HPDE6-E6E7 (cell line): ENCODE measurements at regions not wholly inside any gene's neighbourhood (a gene's known extent, or its start where the extent isn't known, plus 50 kb on each side); places are given as distances from the start of the nearest gene placed in this dataset.
A peak's percentile ranks its signal among the peaks of the same experiment; 100 is the strongest.

ENCODE experiments used
- DNase-seq: peaks from one replicate; pipeline ENCODE4 v3.0.0; 2011; ENCODE audit warnings: missing footprints; ENCODE audit errors: extremely low spot score

GRCh38 chr4:153076861-153077260, 127.4 kb upstream of the TRIM2 start:
- no peak for DNase-seq

- no peak for DNase-seq
Observed at GRCh38 chr4:153079857-153080391, 124.3 kb upstream of the TRIM2 start.

DNA sequence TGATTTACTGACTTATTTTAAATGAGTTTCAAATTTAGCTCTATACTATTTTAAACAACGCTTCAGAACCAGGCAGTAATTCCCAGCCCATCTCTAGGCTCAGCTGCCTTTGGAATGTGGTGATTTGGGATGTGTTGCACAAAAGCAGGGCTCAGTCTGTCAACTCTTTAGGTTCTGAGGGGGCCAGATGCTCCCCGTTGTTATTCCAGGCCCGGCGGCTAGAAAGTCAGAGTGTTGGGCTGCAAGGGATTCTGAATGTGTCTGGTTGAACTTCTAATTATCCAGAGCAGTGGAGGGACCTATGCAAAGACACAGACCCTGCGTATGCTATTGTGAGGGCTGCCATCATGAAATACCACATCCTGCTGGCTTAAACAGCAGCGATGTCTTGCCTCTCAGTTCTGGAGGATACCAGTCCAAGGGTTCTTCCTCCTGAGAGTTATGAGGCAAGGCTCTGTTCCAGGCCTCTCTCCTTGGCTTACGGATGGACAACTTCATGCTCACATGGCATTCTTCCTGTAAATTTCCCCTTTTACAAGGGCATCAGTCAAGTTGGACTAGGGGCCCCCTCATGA, 123.2 kb upstream of the TRIM2 start:
- DNase-seq: no peak

- DNase-seq: no peak
Observed at GRCh38 chr4:153081693-153082092, 122.5 kb upstream of the TRIM2 start.

- no peak for DNase-seq
Observed at GRCh38 chr4:153082322-153083301, 121.6 kb upstream of the TRIM2 start.

DNA sequence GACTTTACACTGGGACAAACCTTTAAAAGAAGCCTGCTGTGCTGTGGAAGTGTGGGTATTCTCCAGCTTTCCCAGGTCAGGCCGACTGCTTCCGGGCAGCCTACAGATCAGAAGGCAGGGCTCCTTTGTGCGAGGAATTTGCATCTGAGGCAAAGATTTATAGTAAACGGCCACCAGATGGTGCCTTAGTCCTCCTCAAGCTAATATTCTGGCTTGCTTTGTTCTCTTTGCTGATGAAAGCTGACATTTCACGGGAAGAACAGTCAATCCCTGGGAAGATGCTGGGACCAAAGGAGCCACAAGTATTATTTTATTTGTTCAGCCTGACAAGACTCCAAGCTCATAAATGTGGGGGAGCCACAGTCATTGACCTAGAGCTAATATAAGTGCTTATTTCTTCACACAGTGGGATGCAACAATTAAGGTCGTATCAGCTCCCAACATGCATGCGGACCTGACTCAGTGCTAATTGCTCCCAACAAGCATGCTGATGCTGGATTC, 120.7 kb upstream of the TRIM2 start:
- peak; percentile 85 for DNase-seq

GRCh38 chr4:153084224-153084979, 119.8 kb upstream of the TRIM2 start:
- DNase-seq: no peak

DNA sequence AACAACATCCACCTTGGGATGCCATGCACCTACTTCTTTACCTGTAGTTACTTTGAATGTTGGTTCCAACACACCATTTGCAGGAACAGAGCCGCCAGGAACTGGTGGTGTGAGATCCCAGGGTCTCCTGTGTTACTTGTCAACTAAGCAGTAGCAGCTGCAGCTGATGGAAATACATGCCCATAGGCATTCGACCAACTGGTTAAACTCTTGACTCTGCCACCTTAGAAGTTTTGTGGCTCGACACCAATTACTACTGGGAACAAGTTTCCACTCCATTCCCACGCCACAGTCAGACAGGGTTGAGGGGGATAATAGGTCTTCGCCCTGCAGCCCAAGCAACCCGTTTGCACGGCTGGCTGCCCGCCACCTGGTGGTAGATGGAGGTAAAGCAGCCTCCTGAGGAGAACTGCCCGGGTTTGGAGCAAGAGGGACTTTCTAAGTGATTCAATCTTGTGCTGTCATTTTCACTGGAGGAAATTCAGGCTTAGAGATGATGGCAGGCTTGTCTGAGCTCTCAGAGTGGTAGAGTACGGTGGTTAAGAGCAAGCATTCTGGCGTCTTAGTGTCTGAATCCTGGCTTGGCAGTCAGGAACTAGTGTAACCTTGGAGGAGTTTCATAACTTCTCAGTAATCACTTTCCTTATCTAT, 119.1 kb upstream of the TRIM2 start:
- DNase-seq: no peak

- no peak for DNase-seq
Observed at GRCh38 chr4:153087671-153088194, 116.5 kb upstream of the TRIM2 start.

- DNase-seq: no peak
Observed at GRCh38 chr4:153089742-153090141, 114.5 kb upstream of the TRIM2 start.

- DNase-seq: no peak
Observed at GRCh38 chr4:153090181-153090580, 114.1 kb upstream of the TRIM2 start.

DNA sequence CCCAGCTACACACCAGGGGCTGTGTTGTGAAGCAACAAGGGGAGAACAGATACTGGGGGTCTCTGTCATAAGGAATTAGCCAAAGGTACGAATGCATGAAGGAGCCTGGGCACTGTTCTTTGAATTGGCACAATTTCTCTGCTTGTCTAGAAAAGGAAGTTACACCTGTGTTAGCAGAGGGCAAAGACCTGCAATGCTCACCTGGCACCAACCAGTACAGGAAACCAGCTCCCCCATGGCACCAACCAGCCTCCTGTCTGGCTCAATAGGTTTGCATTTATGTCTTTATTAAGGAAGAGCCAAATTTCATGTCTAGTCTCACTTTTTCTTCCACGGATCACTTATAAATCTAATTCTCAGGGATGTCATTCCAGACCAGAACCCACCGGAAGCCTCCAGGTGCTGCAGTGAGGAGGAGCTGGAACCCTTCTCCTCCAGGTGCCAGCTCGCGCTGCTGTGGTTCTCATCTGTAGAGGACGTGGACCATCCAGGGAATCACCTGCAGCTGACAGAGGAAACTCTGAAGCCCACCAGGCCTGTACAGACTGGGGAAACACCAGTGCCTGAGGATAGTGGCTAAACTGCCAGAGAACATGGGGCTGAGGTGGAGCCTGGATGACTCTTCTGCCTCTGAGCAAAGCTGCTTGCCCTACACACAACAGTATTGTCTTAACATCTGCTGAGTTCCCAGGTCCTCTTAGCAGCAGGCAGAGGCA, 113.4 kb upstream of the TRIM2 start:
- DNase-seq: no peak

GRCh38 chr4:153093396-153093795, 110.8 kb upstream of the TRIM2 start:
- DNase-seq: no peak

- DNase-seq: no peak
Observed at GRCh38 chr4:153093802-153094201, 110.4 kb upstream of the TRIM2 start.

DNA sequence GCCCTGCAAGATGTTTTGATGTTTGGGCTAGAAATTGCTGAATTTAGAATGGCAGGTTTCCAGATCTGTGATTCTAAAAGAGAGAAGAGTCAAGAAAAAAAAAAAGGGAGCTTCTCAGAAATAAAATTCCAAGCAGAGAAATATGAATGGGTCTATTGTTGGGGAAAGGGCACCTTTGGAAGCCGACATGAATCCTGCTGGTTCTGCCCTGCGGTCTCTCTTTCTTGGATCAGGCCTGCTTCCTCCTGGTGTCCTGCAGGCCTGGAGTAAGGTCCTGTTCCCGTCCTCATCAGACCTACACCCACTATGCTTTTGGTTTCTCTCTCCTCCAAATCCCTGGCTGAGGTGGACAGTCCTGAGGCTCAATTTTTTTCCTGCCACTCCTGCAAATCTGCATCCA, 109.8 kb upstream of the TRIM2 start:
- no peak for DNase-seq

DNA sequence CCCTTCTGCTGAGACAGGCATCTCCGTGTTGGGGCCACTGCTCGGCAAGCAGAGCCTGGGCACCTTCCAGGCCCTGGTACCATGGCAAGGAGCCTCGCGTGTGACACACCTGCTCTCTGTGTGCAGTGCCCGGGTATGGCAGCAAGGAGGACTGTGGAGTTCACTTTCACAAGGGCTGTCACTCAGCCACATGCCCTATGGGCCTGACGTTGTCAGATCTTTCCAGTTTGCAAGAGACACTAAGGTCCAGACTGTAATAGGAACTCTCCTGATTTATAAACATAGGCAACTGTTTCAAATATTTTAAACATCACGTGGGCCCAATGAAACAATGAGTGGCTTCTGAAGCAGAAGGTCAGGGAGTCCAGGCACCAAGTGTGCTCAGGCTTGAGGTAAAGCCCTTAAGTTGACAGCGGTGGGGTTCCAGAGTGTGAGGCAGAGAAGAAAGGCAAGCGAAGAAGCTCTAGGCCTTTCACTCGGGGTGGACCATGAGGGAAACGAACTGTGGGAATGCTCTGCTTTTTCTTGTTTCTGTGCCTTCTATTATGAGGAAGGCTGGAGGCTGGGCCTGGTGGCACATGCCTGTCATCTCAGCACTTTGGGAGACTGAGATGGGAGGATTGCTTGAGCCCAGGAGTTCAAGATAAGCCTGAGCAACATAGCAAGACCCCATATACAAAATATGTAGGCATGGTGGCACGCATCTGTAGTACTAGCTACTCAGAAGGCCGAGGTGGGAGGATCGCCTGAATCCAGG, 108.6 kb upstream of the TRIM2 start:
- no peak for DNase-seq

DNA sequence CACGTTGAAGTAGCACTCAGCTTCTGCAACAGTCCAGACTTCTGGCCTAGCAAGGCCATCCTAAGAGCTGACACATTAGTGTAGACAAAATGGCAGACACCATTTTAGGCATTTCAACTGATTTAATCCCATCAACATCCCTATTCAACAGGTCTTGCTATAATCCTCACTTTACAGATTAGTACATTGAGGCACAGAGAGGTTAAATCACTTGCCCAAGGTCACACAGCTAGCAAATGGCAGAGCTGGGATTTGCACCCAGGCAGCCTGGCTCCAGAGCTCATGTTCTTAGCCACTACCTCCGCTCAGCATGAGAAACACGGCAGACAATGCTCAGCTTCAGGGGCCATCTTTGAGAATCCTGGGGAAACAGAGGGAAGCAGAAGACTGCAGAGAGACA, 107.9 kb upstream of the TRIM2 start:
- no peak for DNase-seq

GRCh38 chr4:153098427-153098826, 105.8 kb upstream of the TRIM2 start:
- DNase-seq: no peak

- no peak for DNase-seq
Observed at GRCh38 chr4:153099391-153100140, 104.7 kb upstream of the TRIM2 start.
